ENCODE measurements at regions not wholly inside any gene's neighbourhood (a gene's known extent, or its start where the extent isn't known, plus 50 kb on each side); places are given as distances from the start of the nearest gene placed in this dataset.

DNA sequence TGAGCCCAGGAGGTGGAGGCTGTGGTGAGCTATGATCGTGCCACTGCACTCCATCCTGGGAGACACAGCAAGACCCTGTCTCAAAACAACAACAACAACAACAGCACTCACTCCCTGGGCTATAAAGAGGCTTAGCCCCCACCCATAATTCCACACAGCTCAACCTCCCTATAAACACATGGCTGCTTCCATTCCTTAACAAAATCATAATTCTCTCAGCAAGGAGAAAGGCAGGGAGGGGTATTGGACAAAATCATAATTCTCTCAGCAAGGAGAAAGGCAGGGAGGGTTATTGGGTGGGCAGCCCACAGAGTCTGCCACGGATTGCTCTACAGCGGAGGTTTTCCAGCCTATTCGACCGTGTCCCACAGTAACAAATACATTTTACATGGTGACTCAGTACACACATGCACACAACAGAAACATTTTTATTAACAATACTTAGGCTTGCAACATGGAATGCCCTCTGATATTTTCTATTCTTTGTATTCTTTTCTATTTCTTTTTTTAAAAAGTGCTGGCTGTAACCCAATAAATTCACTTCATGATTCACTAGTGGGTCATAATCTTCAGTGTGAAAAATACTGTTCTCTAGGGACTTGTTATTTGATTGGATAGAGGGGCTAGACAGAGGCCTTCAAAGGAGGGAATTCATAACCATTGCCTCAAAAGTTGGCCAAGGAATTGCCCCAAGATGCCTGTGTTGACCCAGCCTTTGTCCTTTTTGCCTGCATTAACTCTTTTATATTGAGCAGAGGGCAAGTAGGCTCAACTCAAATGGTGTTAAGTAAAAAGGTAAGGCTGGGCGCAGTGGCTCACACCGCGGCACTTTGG is 50.6 kb upstream of the ZMYND8 start:
- no peaks in the 10 kb centered on the region for H3K9me3 Mint-ChIP-seq (ENCODE audit: low read depth)
- no peak overlapping the region for H3K27ac Mint-ChIP-seq (ENCODE audit: unreplicated experiment)
- no peaks in the 10 kb centered on the region for H3K36me3 Mint-ChIP-seq (ENCODE audit: low read depth)
- DNase-seq (ENCODE audit: low spot score) = no peak
- no peak overlapping the region for H3K4me3 Mint-ChIP-seq (ENCODE audit: unreplicated experiment)
- H3K27me3 Mint-ChIP-seq (ENCODE audit: low read depth) = no peaks in the 10 kb centered on the region
- H3K4me1 Mint-ChIP-seq (ENCODE audit: low read depth) = peaks cover 13% of the 10 kb centered on the region
- TF ChIP-seq, protein P1, sequence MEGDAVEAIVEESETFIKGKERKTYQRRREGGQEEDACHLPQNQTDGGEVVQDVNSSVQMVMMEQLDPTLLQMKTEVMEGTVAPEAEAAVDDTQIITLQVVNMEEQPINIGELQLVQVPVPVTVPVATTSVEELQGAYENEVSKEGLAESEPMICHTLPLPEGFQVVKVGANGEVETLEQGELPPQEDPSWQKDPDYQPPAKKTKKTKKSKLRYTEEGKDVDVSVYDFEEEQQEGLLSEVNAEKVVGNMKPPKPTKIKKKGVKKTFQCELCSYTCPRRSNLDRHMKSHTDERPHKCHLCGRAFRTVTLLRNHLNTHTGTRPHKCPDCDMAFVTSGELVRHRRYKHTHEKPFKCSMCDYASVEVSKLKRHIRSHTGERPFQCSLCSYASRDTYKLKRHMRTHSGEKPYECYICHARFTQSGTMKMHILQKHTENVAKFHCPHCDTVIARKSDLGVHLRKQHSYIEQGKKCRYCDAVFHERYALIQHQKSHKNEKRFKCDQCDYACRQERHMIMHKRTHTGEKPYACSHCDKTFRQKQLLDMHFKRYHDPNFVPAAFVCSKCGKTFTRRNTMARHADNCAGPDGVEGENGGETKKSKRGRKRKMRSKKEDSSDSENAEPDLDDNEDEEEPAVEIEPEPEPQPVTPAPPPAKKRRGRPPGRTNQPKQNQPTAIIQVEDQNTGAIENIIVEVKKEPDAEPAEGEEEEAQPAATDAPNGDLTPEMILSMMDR (IDR thresholded peaks at IDR 0.05) = no peak

DNA sequence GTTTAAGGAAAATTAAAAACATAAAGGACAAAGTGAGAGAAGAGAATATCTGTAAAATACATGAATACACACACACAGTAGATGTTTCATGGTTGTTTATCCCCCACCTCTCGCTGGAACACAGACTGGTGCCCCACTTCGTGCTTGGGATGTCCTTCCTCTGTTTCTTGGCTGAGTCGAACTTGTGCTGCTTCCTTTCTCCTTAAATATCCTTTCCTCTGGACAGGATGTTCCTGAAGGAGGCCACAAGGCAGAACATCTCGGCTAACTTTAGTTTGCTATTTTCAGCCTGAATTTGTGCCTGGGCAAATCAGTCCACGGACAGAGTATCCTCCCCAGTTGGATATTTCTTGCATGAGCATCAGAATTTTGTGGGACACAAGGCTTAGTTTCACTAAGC is 54.7 kb upstream of the ZMYND8 start:
- no peak overlapping the region for H3K27ac Mint-ChIP-seq (ENCODE audit: unreplicated experiment)
- TF ChIP-seq, protein P1 (IDR thresholded peaks at IDR 0.05) = no peak
- H3K27me3 Mint-ChIP-seq (ENCODE audit: low read depth) = no peaks in the 10 kb centered on the region
- no peak overlapping the region for H3K4me3 Mint-ChIP-seq (ENCODE audit: unreplicated experiment)
- peaks cover 13% of the 10 kb centered on the region for H3K4me1 Mint-ChIP-seq (ENCODE audit: low read depth)
- no peak for DNase-seq (ENCODE audit: low spot score)
- no peaks in the 10 kb centered on the region for H3K36me3 Mint-ChIP-seq (ENCODE audit: low read depth)
- H3K9me3 Mint-ChIP-seq (ENCODE audit: low read depth) = no peaks in the 10 kb centered on the region

- peaks cover 9% of the 10 kb centered on the region for H3K4me1 Mint-ChIP-seq (ENCODE audit: low read depth)
- TF ChIP-seq, protein P1 (IDR thresholded peaks at IDR 0.05) = no peak
- no peaks in the 10 kb centered on the region for H3K27me3 Mint-ChIP-seq (ENCODE audit: low read depth)
- no peak for DNase-seq (ENCODE audit: low spot score)
- H3K27ac Mint-ChIP-seq (ENCODE audit: unreplicated experiment) = no peak overlapping the region
- H3K9me3 Mint-ChIP-seq (ENCODE audit: low read depth) = no peaks in the 10 kb centered on the region
- no peak overlapping the region for H3K4me3 Mint-ChIP-seq (ENCODE audit: unreplicated experiment)
- H3K36me3 Mint-ChIP-seq (ENCODE audit: low read depth) = no peaks in the 10 kb centered on the region
These were observed 55.6 kb upstream of the ZMYND8 start for GRCh38 chr20:47412083-47412482.

- no peaks in the 10 kb centered on the region for H3K9me3 Mint-ChIP-seq (ENCODE audit: low read depth)
- no peak overlapping the region for H3K4me3 Mint-ChIP-seq (ENCODE audit: unreplicated experiment)
- no peaks in the 10 kb centered on the region for H3K27me3 Mint-ChIP-seq (ENCODE audit: low read depth)
- peaks cover 12% of the 10 kb centered on the region for H3K4me1 Mint-ChIP-seq (ENCODE audit: low read depth)
- no peaks in the 10 kb centered on the region for H3K36me3 Mint-ChIP-seq (ENCODE audit: low read depth)
- H3K27ac Mint-ChIP-seq (ENCODE audit: unreplicated experiment) = no peak overlapping the region
- TF ChIP-seq, protein P1 (IDR thresholded peaks at IDR 0.05) = no peak
- no peak for DNase-seq (ENCODE audit: low spot score)
These were observed 56.7 kb upstream of the ZMYND8 start for GRCh38 chr20:47413189-47413588.

- TF ChIP-seq, protein P1 (IDR thresholded peaks at IDR 0.05) = no peak
These were observed 61.0 kb upstream of the ZMYND8 start for GRCh38 chr20:47417245-47418068.

More at GRCh38 chr20:47417245-47418068, 61.0 kb upstream of the ZMYND8 start:
- Mint-ChIP-seq H3K4me3 (ENCODE audit: unreplicated experiment) (no peak overlapping the region), H3K9me3 (ENCODE audit: low read depth) (no peaks in the 10 kb centered on the region), H3K4me1 (ENCODE audit: low read depth) (peaks cover 10% of the 10 kb centered on the region), H3K27ac (ENCODE audit: unreplicated experiment) (no peak overlapping the region), H3K27me3 (ENCODE audit: low read depth) (no peaks in the 10 kb centered on the region), H3K36me3 (ENCODE audit: low read depth) (no peaks in the 10 kb centered on the region)
- no peak for DNase-seq (ENCODE audit: low spot score)

Data from chondrocyte (in vitro differentiated cells).